ENCODE measurements at regions not wholly inside any gene's neighbourhood (a gene's known extent, or its start where the extent isn't known, plus 50 kb on each side); places are given as distances from the start of the nearest gene placed in this dataset.

DNA sequence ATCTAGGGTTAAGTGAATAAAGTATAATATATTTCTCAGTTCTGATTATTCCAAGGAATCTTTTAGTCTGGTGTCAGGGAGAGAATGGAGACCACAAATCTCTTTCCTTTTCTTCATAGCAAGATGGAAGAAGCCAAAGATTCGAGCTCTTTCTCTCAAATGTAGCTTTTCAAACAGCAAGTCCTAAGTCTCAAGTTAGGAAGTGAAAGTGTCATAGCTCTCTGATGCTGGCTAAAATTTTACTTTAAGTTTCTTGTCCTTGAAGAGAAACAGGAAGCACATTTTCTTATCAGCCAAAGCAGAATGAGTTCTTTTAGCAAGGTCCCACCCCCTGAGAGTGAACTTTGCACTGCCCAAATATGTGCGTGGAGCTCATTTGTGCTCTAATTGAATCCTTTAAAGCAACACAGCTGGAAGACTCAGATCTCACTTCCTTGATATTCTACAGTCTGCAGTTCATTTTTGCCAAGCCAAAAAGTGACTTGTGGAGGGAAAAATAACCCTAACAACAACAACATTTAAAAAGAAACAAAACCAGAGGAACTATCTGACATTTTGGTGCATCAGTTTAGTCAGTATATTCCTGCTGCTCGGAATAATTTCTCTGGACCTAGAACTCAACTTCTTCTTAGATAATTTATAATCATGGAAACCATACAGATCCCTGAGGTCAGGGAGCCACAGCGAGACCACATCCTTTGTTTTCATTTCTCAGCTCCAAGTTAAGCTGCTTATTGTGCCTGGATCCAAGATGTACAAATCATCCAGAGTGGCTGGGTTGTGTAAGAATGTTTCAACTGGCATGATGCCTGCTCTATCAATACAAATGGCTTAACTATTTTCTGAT lies 238.7 kb upstream of the P2RY1 start:
- TF ChIP-seq, protein P1, sequence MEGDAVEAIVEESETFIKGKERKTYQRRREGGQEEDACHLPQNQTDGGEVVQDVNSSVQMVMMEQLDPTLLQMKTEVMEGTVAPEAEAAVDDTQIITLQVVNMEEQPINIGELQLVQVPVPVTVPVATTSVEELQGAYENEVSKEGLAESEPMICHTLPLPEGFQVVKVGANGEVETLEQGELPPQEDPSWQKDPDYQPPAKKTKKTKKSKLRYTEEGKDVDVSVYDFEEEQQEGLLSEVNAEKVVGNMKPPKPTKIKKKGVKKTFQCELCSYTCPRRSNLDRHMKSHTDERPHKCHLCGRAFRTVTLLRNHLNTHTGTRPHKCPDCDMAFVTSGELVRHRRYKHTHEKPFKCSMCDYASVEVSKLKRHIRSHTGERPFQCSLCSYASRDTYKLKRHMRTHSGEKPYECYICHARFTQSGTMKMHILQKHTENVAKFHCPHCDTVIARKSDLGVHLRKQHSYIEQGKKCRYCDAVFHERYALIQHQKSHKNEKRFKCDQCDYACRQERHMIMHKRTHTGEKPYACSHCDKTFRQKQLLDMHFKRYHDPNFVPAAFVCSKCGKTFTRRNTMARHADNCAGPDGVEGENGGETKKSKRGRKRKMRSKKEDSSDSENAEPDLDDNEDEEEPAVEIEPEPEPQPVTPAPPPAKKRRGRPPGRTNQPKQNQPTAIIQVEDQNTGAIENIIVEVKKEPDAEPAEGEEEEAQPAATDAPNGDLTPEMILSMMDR (IDR thresholded peaks at IDR 0.05; ENCODE audit: low read depth, low read length), result no peak
- no peak for TF ChIP-seq POLR2A (IDR thresholded peaks at IDR 0.05; ENCODE audit: extremely low read depth, insufficient read length)
- TF ChIP-seq, protein P2, sequence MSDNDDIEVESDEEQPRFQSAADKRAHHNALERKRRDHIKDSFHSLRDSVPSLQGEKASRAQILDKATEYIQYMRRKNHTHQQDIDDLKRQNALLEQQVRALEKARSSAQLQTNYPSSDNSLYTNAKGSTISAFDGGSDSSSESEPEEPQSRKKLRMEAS (IDR thresholded peaks at IDR 0.05; ENCODE audit: low read depth, low read length), result no peak

Data from NB4 (cell line).